H1 (cell line): ENCODE measurements at regions not wholly inside any gene's neighbourhood (a gene's known extent, or its start where the extent isn't known, plus 50 kb on each side); places are given as distances from the start of the nearest gene placed in this dataset.
"Not testable (repeated sequence)": the region's sequence is repeated elsewhere in the genome, so short reads cannot be mapped to it uniquely, and the experiment has no call there.

ENCODE experiments used
- CTCF ChIA-PET: fragments of 300-600 bp; sonication (Branson Sonifier 250); formaldehyde crosslinking; loops from one replicate; lab custom pipeline; 2021; ENCODE audit not compliant: partially characterized antibody; lab: Charles Lee
- POLR2A ChIA-PET: fragments of 300-600 bp; sonication (Branson Sonifier 250); formaldehyde crosslinking; loops from one replicate; lab custom pipeline; 2021; ENCODE audit warnings: inconsistent platforms; ENCODE audit not compliant: partially characterized antibody; lab: Charles Lee
- DNase-seq, 2 experiments: peaks; one replicate each; pipeline versions ENCODE4 v3.0.0 to v3.0.0-alpha.2; 2010 to 2022; ENCODE audit warnings: low spot score in 2 of 2, low read depth in 1 of 2, mixed read lengths in 1 of 2
- FAIRE-seq: peaks from 2 replicates; lab custom pipeline; 2011; peaks lifted over from hg19 to GRCh38; lab: Jason Lieb, UNC
- H2AFZ ChIP-seq: 2 replicates; pipeline ENCODE4 v1.8.1; 2012; ENCODE audit warnings: low read length, inconsistent platforms
- H2AK5ac ChIP-seq: 2 replicates; pipeline ENCODE4 v1.6.1; 2013; ENCODE audit warnings: low read depth, low read length
- H2BK120ac ChIP-seq: replicated peaks from 2 replicates; pipeline ENCODE3; 2013; ENCODE audit warnings: low read depth, low read length, inconsistent platforms
- H2BK12ac ChIP-seq: 2 replicates; pipeline ENCODE4 v1.6.1; 2013; ENCODE audit warnings: low read depth, low read length
- H2BK15ac ChIP-seq: 2 replicates; pipeline ENCODE4 v1.6.1; 2013; ENCODE audit warnings: low read length
- H2BK20ac ChIP-seq: 2 replicates; pipeline ENCODE4 v1.6.1; 2013; ENCODE audit warnings: low read length
- H2BK5ac ChIP-seq: 2 replicates; pipeline ENCODE4 v1.6.1; 2013; ENCODE audit warnings: low read depth, low read length
- H3K14ac ChIP-seq: 2 replicates; pipeline ENCODE4 v1.6.1; 2013; ENCODE audit warnings: inconsistent platforms; ENCODE audit not compliant: insufficient read length
- H3K18ac ChIP-seq: 2 replicates; pipeline ENCODE4 v1.6.1; 2013; ENCODE audit warnings: low read length; ENCODE audit errors: extremely low read depth
- H3K23ac ChIP-seq: 2 replicates; pipeline ENCODE4 v1.6.1; 2013; ENCODE audit warnings: inconsistent platforms; ENCODE audit not compliant: insufficient read length
- H3K23me2 ChIP-seq: 2 replicates; pipeline ENCODE4 v1.6.1; 2013; ENCODE audit warnings: low read depth, low read length
- H3K27ac ChIP-seq: 2 replicates; pipeline ENCODE4 v1.6.1; 2011; ENCODE audit warnings: low read depth, low read length, inconsistent platforms
- H3K27me3 ChIP-seq, 4 experiments: replicated peaks in 1 of 4; 1 replicate in 1 of 4; 2 replicates in 3 of 4; pipeline versions ENCODE4 v1.6.1 to v1.8.1; 2011 to 2013; ENCODE audit warnings: low read length in 3 of 4, mild to moderate bottlenecking in 3 of 4, inconsistent platforms in 2 of 4, mixed read lengths in 2 of 4, moderate library complexity in 1 of 4; ENCODE audit not compliant: control insufficient read depth in 3 of 4, insufficient read depth in 3 of 4; ENCODE audit errors: extremely low read depth in 1 of 4
- H3K36me3 ChIP-seq, 4 experiments: 2 replicates each; pipeline versions ENCODE4 v1.6.1 to v1.8.1; 2011 to 2013; ENCODE audit warnings: mild to moderate bottlenecking in 4 of 4, low read length in 3 of 4, moderate library complexity in 2 of 4, control low read depth in 1 of 4, inconsistent platforms in 1 of 4; ENCODE audit not compliant: insufficient read depth in 4 of 4, control insufficient read depth in 2 of 4
- H3K4ac ChIP-seq: replicated peaks from 2 replicates; pipeline ENCODE3; 2013; ENCODE audit warnings: low read length, low read depth, mixed read lengths, inconsistent platforms; ENCODE audit not compliant: insufficient read length
- H3K4me1 ChIP-seq, 4 experiments: replicated peaks in 1 of 4; 1 replicate in 1 of 4; 2 replicates in 3 of 4; pipeline versions ENCODE4 v1.6.1 to v1.8.1; 2011 to 2013; ENCODE audit warnings: low read length in 3 of 4, inconsistent platforms in 2 of 4, mixed read lengths in 1 of 4; ENCODE audit not compliant: insufficient read depth in 4 of 4, control insufficient read depth in 3 of 4
- H3K4me2 ChIP-seq, 2 experiments: 2 replicates each; pipeline versions ENCODE4 v1.6.1 to v1.8.1; 2011 to 2013; ENCODE audit warnings: low read depth in 2 of 2, low read length in 2 of 2, control low read depth in 1 of 2, inconsistent platforms in 1 of 2, mild to moderate bottlenecking in 1 of 2; ENCODE audit not compliant: insufficient read depth in 1 of 2
- H3K4me3 ChIP-seq, 4 experiments: fragments of 200-600, 300-600 bp in 1 of 4; sonication (generic), shearing (Covaris generic), sonication (Bioruptor Twin) in 1 of 4; 2 replicates each; pipeline versions ENCODE4 v1.5.1 to v1.8.1; 2011 to 2016; ENCODE audit warnings: low read length in 4 of 4, low read depth in 3 of 4, control low read depth in 2 of 4, inconsistent platforms in 2 of 4, mild to moderate bottlenecking in 2 of 4, mixed read lengths in 1 of 4, moderate library complexity in 1 of 4; ENCODE audit not compliant: insufficient read depth in 2 of 4; ENCODE audit errors: extremely low read depth in 1 of 4
- H3K56ac ChIP-seq: replicated peaks from 2 replicates; pipeline ENCODE3; 2013; ENCODE audit warnings: low read depth, mild to moderate bottlenecking, mixed read lengths, low read length, inconsistent platforms; ENCODE audit not compliant: insufficient read length
- H3K79me1 ChIP-seq: 2 replicates; pipeline ENCODE4 v1.6.1; 2013; ENCODE audit warnings: low read depth, low read length, control low read depth
- H3K79me2 ChIP-seq, 2 experiments: 2 replicates each; pipeline versions ENCODE4 v1.6.1 to v1.8.1; 2012 to 2013; ENCODE audit warnings: low read length in 2 of 2, mild to moderate bottlenecking in 2 of 2, inconsistent platforms in 1 of 2; ENCODE audit not compliant: insufficient read depth in 2 of 2, control insufficient read depth in 1 of 2
- H3K9ac ChIP-seq, 4 experiments: replicated peaks in 1 of 4; 1 replicate in 1 of 4; 2 replicates in 3 of 4; pipeline versions ENCODE4 v1.6.1 to v1.8.1; 2011 to 2013; ENCODE audit warnings: low read depth in 3 of 4, low read length in 3 of 4, control low read depth in 2 of 4, mild to moderate bottlenecking in 2 of 4, moderate library complexity in 2 of 4, inconsistent platforms in 1 of 4; ENCODE audit errors: extremely low read depth in 1 of 4
- H3K9me3 ChIP-seq, 2 experiments: 2 replicates each; pipeline versions ENCODE4 v1.6.1 to v1.8.1; 2012 to 2013; ENCODE audit warnings: mild to moderate bottlenecking in 2 of 2, moderate library complexity in 2 of 2, control low read depth in 1 of 2, inconsistent platforms in 1 of 2, low read depth in 1 of 2, low read length in 1 of 2, mixed read lengths in 1 of 2; ENCODE audit not compliant: insufficient read depth in 2 of 2
- H4K20me1 ChIP-seq, 2 experiments: replicated peaks in 1 of 2; 2 replicates each; pipeline versions ENCODE3 to v1.8.1; 2011 to 2013; ENCODE audit warnings: inconsistent platforms in 2 of 2, low read length in 2 of 2, mild to moderate bottlenecking in 1 of 2; ENCODE audit not compliant: insufficient read depth in 2 of 2, control insufficient read depth in 1 of 2
- H4K5ac ChIP-seq: 2 replicates; pipeline ENCODE4 v1.6.1; 2013; ENCODE audit warnings: low read length, low read depth, mixed read lengths, inconsistent platforms; ENCODE audit not compliant: insufficient read length
- H4K8ac ChIP-seq: 2 replicates; pipeline ENCODE4 v1.8.0; 2013; ENCODE audit warnings: mild to moderate bottlenecking, moderate library complexity, low read length, inconsistent platforms; ENCODE audit not compliant: insufficient read depth; ENCODE audit errors: extremely low read depth
- H4K91ac ChIP-seq: replicated peaks from 2 replicates; pipeline ENCODE3; 2013; ENCODE audit warnings: low read length, mixed read lengths, inconsistent platforms; ENCODE audit not compliant: insufficient read length
- WGBS, 2 experiments: shearing (Covaris generic) in 1 of 2; methylation state at CpG; one replicate each; pipeline versions ENCODE4 v1.1.6 to v1.1.7; 2013 to 2015; ENCODE audit warnings: low lambda C conversion rate in 2 of 2, mixed read lengths in 2 of 2, inconsistent platforms in 1 of 2, low coverage in 1 of 2, missing lambda C conversion rate in 1 of 2; ENCODE audit not compliant: insufficient replicate concordance in 2 of 2, insufficient coverage in 1 of 2, insufficient read length in 1 of 2; ENCODE audit errors: extremely low coverage in 1 of 2, missing lambda C conversion rate in 1 of 2; 5-methylcytosine and 5-hydroxymethylcytosine counted together

- H3K14ac ChIP-seq, H3K4me2 ChIP-seq, H3K23ac ChIP-seq, H3K79me2 ChIP-seq, H4K8ac ChIP-seq, H3K4ac ChIP-seq, H2BK15ac ChIP-seq, H3K27ac ChIP-seq, FAIRE-seq, H2BK5ac ChIP-seq, H4K20me1 ChIP-seq, H3K18ac ChIP-seq, H3K27me3 ChIP-seq, DNase-seq, H4K91ac ChIP-seq, H3K23me2 ChIP-seq, H3K9ac ChIP-seq, H4K5ac ChIP-seq, H2BK120ac ChIP-seq, H2BK20ac ChIP-seq, H2AFZ ChIP-seq, CTCF ChIA-PET, H3K4me1 ChIP-seq, POLR2A ChIA-PET, H2BK12ac ChIP-seq, H3K36me3 ChIP-seq, H3K56ac ChIP-seq, H3K4me3 ChIP-seq, H3K79me1 ChIP-seq, H2AK5ac ChIP-seq: not testable (repeated sequence)
- H3K9me3 ChIP-seq: peaks cover 13 to 16% of the 10 kb centered on the region in 2 experiments
- 91% methylated on average over 13 of the region's 13 CpGs; no CpG with 5 or more reads in 1 of the 2 experiments for WGBS, 2 experiments
Measured at GRCh38 chr18:65162086-65162485, 588.7 kb upstream of the CDH7 start.
